Fibroblast of mammary gland (primary cell): ENCODE measurements at regions not wholly inside any gene's neighbourhood (a gene's known extent, or its start where the extent isn't known, plus 50 kb on each side); places are given as distances from the start of the nearest gene placed in this dataset.

Source experiments
- DNase-seq: peaks from one replicate; pipeline ENCODE4 v3.0.0-alpha.2; 2010; ENCODE audit warnings: low read depth
- H3K4me3 ChIP-seq: 2 replicates; pipeline ENCODE4 v1.5.1; 2011; ENCODE audit warnings: low read depth, mild to moderate bottlenecking, low read length, moderate library complexity; ENCODE audit not compliant: control insufficient read depth
- TF ChIP-seq, protein P1 (sequence below): conservative IDR thresholded peaks from 2 replicates; pipeline ENCODE4 v1.5.1; 2011; ENCODE audit warnings: low read depth, low read length, inconsistent platforms; ENCODE audit not compliant: control insufficient read depth, insufficient read depth

DNA sequence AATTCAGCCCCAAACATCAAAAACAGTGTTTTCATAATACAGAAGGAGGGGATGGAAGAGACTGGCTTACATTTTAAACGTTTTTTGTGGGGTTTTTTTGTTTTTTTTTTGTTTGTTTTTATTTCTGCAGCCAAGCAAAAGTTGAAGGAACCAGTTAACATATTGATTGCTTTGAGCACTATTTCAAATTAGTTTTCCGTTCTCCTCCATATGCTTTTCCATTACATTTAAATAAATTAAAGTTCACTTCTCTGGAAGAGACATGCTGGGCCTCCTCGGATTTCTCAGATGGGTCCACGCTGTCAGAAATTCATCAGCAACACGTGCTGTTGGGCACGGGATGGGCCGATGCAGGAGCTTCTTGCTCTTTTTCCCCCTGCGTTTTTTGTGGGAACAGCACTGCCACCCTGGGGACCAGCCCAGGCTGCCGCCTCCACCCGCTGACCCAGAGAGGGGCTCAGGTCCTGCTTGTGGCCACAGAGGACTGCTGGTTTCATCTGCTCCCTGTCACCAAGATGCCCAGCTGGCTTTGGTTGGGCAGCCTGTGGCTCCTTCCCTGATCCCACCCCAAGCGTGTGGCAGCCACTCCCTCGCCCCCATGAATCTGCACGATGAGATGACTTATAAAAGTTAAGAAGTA is 67.7 kb upstream of the CHST15 start:
- no peak overlapping the region for H3K4me3 ChIP-seq
- TF ChIP-seq, protein P1, sequence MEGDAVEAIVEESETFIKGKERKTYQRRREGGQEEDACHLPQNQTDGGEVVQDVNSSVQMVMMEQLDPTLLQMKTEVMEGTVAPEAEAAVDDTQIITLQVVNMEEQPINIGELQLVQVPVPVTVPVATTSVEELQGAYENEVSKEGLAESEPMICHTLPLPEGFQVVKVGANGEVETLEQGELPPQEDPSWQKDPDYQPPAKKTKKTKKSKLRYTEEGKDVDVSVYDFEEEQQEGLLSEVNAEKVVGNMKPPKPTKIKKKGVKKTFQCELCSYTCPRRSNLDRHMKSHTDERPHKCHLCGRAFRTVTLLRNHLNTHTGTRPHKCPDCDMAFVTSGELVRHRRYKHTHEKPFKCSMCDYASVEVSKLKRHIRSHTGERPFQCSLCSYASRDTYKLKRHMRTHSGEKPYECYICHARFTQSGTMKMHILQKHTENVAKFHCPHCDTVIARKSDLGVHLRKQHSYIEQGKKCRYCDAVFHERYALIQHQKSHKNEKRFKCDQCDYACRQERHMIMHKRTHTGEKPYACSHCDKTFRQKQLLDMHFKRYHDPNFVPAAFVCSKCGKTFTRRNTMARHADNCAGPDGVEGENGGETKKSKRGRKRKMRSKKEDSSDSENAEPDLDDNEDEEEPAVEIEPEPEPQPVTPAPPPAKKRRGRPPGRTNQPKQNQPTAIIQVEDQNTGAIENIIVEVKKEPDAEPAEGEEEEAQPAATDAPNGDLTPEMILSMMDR = no peak
- DNase-seq = no peak

DNA sequence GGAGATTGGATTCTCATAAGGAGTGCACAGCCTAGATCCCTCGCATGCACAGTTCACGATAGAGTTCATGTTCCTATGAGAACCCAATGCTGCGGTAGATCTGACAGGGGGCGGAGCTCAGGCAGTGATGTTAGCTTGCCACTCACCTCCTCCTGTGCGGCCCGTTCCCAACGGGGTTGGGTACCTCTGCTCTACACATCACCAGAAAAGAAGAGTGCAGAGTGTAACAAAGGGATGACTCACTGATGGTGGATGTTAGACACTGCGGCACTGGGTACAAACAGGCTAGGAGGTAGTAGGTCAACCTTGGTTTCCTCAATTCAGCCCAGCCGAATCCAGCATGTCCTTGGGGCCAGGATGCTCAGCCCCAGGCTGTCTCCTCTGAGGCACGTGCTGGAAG is 66.8 kb upstream of the CHST15 start:
- H3K4me3 ChIP-seq = no peak overlapping the region
- TF ChIP-seq, protein P1 = no peak
- no peak for DNase-seq

DNA sequence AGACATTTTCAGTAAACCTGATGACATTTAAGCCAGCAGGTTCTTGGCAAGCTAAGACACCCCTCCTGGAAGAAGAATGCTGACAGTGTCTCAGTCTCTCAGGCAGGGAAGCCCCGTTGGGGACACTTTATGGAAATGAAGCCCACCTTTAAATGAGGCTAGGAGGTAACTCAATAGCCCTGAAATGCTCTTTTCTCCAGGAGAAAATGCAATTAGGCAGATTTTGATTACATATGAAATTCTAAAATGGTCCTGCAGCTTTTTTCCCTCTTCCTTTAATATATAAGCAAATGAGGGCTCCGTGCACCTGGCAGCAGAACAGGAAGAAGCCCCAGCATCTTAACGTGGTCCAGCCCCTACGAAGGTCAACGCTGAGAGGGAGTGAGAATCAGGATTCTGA is 65.8 kb upstream of the CHST15 start:
- no peak overlapping the region for H3K4me3 ChIP-seq
- TF ChIP-seq, protein P1 = no peak
- no peak for DNase-seq

DNA sequence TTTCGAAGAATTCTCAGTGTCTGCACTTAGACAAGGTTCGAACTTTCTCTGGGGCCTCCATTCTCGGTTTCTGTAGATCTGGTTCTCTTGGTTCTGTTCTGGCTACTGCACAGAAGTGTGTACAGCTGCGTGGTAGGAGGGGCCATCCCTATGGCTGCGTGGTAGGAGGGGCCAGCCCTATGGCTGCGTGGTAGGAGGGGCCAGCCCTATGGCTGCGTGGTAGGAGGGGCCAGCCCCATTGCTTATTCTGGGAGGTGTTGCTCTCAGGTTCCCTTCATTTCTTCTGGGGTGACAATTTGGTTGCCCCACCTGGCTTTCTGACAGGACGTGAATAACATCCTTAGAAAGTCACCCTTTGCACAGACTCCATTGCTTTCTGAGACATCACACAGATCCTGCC is 65.2 kb upstream of the CHST15 start:
- DNase-seq = no peak
- TF ChIP-seq, protein P1 = no peak
- H3K4me3 ChIP-seq = no peak overlapping the region

DNA sequence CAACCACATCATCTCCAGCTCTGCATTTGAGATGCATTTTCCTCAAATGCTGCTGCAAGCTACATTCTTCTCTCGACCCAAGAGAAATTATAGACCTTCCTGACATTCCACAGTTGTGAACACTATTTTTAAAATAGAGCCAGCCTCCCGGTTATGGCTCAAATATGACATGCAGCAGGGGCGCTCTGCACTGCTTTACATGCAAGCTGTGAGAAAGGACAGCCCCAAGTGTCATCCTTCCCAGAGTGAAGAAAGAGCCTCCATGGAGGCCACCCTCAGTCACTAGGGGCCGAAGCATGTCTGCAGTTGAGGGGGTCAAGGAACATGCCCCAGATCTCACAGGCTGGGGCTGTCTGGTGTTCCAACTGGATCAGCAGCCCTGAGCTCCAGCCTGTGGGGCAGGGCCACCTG is 63.9 kb upstream of the CHST15 start:
- TF ChIP-seq, protein P1 = no peak
- no peak for DNase-seq
- H3K4me3 ChIP-seq = no peak overlapping the region

DNA sequence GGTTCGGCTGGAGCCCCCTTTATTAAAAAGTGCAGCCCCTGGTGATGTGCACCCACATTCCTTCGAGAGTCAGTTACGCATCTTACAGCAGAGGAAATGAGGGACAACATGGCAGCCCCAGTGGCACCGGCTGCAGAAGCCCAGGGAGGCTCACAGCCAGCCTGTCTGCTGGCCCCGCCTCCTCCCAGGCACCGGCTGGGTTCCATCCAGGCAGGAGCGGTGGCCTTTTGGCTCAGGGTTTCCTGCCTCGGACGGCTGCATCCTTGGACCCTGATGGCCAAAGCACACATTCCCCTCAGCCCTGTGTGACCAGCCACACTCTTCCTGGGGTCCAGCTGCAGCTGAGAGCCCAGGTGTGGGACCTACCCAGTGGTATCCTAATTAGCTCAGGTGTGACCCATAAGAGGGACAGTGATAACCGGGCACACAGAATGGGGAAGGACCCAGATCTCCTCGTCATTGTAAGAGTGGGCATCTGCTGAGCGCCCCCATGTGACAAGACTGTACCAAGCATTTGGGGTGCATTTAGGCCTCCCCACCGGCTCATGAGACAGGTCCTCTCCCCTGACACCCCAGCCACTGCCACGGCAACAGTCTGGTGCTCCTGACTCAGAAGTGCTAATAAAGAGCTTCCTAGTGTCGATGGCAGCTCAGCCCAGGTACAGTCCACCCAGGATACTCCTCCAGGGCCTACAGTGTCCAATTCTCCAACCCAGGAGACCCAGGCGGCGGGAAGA is 63.3 kb upstream of the CHST15 start:
- H3K4me3 ChIP-seq = no peak overlapping the region
- no peak for DNase-seq
- TF ChIP-seq, protein P1 = no peak
